Motor neuron (in vitro differentiated cells): ENCODE measurements at regions not wholly inside any gene's neighbourhood (a gene's known extent, or its start where the extent isn't known, plus 50 kb on each side); places are given as distances from the start of the nearest gene placed in this dataset.

Experiments
- ATAC-seq, 8 experiments: fragments of 200-7000 bp; cut with Tn5 transposase; replicated peaks in 6 of 8; 2 replicates each; pipeline ENCODE4 v1.8.0; 2021; ENCODE audit warnings: mild to moderate bottlenecking in 8 of 8, moderate library complexity in 8 of 8
- H3K27ac ChIP-seq, 2 donors: fragments of 250-450 bp; sonication (Bioruptor Pico); 2 replicates each; pipeline ENCODE4 v1.9.0; 2021; ENCODE audit warnings: antibody characterized with exemption in 2 of 2, mild to moderate bottlenecking in 2 of 2, moderate library complexity in 1 of 2
- H3K4me1 ChIP-seq, 2 donors: fragments of 250-450 bp; sonication (Bioruptor Pico); replicated peaks in 1 of 2; 2 replicates each; pipeline ENCODE4 v1.6.1; 2021; ENCODE audit warnings: antibody characterized with exemption in 2 of 2, mild to moderate bottlenecking in 2 of 2, moderate library complexity in 1 of 2
- H3K4me3 ChIP-seq, 5 donors: fragments of 250-450 bp; sonication (Bioruptor Pico); 2 replicates each; pipeline ENCODE4 v1.9.0; 2021; ENCODE audit warnings: antibody characterized with exemption in 5 of 5, mild to moderate bottlenecking in 5 of 5, moderate library complexity in 4 of 5
- WGBS, 10 experiments: fragments of 450-650 bp; shearing (Covaris generic); methylation state at CpG; one replicate each; pipeline ENCODE4 v1.0.0; 2022; 5-methylcytosine and 5-hydroxymethylcytosine counted together
- in situ Hi-C, 9 experiments: fragments of 400-800 bp; cut with MboI; loops; one replicate each; pipeline ENCODE4 v1.15.0; 2021; ENCODE audit warnings: low sequenced_read_pairs in 9 of 9, low pct_unique_long_range_greater_than_20kb in 2 of 9; ENCODE audit not compliant: unreplicated experiment in 9 of 9

- Histone ChIP-seq H3K27ac (no peak overlapping the region), H3K4me1 (peaks cover 4 to 7% of the 10 kb centered on the region in 2 donors), H3K4me3 (no peak overlapping the region)
- ATAC-seq, result peak; percentile 87 to 94 (median 93)
- WGBS, 10 experiments, result 0 to 67% (median 24%) methylated on average over 1 to 3 of the region's 3 CpGs; no CpG with 5 or more reads in 2 of the 10 experiments
- in situ Hi-C loops, result loop anchor here in 1 of 9 experiments (25.0 kb wide), 1 partner anchor 106 kb away; no protein-coding TSS in a partner anchor
These were observed 434.9 kb downstream of the DSEL start for GRCh38 chr18:67081482-67082211.

DNA sequence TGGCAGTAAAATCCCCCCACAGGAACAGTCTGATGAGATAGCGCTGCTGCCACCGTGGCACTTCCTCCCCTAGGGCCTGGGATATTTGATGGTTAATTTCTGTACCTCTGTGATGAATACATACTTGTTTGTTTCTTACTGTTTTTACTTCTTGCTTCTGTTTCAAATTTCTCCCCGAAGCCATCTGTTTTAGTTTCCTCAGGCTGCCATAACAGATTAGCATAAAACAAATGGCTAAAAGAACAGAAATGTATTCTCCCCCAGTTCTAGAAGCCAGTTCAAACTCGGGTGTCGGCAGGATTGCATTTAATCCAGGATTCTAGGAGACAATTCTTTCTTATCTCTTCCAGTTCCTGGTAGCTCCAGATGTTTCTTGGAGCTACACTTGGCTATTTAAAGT is 435.9 kb downstream of the DSEL start:
- H3K4me1 ChIP-seq, result peaks cover 4 to 7% of the 10 kb centered on the region in 2 donors
- no peak overlapping the region for H3K27ac ChIP-seq
- no peak overlapping the region for H3K4me3 ChIP-seq
- no peak for ATAC-seq
- in situ Hi-C loops, result loop anchor here in 1 of 9 experiments (25.0 kb wide), 1 partner anchor 107 kb away; no protein-coding TSS in a partner anchor
- 7 to 100% (median 80%) methylated on average over 1 to 5 of the region's 5 CpGs; no CpG with 5 or more reads in 1 of the 10 experiments for WGBS, 10 experiments

DNA sequence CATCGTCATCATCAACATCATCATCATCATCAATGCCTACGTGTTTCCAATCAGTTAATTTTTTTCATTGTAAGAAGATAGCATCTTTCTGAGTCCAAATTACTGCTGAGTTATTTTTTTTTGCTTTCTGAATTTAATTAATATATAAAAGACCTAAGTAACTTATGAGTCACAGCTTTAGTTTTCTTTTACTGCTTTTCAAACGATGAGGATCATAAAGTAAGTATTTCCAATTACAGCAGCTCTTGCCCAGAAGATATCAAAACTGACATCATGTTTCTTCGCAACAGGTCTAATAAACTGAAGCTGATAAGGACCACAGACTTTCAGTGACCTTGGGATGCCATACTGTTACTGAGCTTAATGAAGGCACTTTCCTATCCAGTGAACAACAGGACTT is 442.2 kb downstream of the DSEL start:
- 8 to 100% (median 68%) methylated on average over 1 to 4 of the region's 4 CpGs for WGBS, 10 experiments
- ATAC-seq, result no peak

GRCh38 chr18:67072791-67073190 is 443.7 kb downstream of the DSEL start:
- in situ Hi-C loops, result no loop called here
- Histone ChIP-seq H3K27ac (no peak overlapping the region), H3K4me3 (no peak overlapping the region), H3K4me1 (no peaks in the 10 kb centered on the region)
- peak in 2 of 8 experiments; percentile 28 to 53 for ATAC-seq
- WGBS, 10 experiments, result 0 to 94% (median 78%) methylated on average over 1 to 2 of the region's 2 CpGs; no CpG with 5 or more reads in 1 of the 10 experiments

More for the DNA sequence above, 442.2 kb downstream of the DSEL start:
- Histone ChIP-seq H3K27ac (no peak overlapping the region), H3K4me3 (no peak overlapping the region), H3K4me1 (no peaks in the 10 kb centered on the region)
- in situ Hi-C loops, result no loop called here

DNA sequence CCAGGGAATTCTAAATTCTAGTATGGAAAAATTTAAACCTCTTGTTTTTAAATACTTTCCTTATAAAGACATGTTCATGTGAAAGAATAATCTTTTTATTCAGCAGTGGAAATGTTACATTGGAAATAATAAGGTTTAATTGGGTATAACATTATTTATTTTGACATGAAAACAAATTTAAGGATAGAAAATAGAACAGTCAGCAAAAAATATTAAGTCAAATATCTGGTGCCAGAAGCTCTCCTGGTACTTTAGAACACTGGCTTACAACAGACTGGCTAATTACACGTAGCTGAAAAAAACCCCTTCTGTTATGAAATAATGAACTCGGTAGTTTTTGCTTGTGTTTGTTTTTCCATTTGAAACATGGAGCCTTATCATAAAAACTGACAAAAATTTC is 447.9 kb downstream of the DSEL start:
- in situ Hi-C loops, result no loop called here
- 0 to 97% (median 82%) methylated on average over 1 to 2 of the region's 2 CpGs for WGBS, 10 experiments
- no peak overlapping the region for H3K4me3 ChIP-seq
- no peaks in the 10 kb centered on the region for H3K4me1 ChIP-seq
- no peak for ATAC-seq
- H3K27ac ChIP-seq, result no peak overlapping the region

DNA sequence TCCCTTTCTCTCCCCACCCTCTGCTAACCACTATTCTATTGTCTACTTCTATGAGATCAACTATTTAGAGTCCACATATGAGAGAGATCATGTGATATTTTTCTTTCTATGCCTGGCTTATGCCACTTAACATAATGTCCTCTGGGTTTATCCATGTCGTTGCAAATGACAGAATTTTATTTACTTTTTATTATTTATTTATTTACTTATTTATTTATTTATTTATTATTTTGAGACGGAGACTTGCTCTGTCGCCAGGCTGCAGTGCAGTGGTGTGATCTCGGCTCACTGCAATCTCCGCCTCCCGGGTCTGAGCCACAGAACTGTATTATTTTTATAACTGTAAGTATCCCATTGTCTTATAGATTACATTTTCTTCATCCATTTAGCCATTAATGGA is 443.4 kb upstream of the CDH19 start:
- Histone ChIP-seq H3K4me3 (no peak overlapping the region), H3K4me1 (no peaks in the 10 kb centered on the region), H3K27ac (no peak overlapping the region)
- 36 to 100% (median 77%) methylated on average over 1 to 6 of the region's 6 CpGs for WGBS, 10 experiments
- in situ Hi-C loops, result no loop called here
- ATAC-seq, result no peak

GRCh38 chr18:67043276-67043675 is 439.4 kb upstream of the CDH19 start:
- Histone ChIP-seq H3K27ac (no peak overlapping the region), H3K4me1 (no peaks in the 10 kb centered on the region), H3K4me3 (no peak overlapping the region)
- ATAC-seq, result no peak
- in situ Hi-C loops, result no loop called here
- WGBS, 10 experiments, result 35 to 100% (median 89%) methylated on average over 1 to 9 of the region's 11 CpGs; no CpG with 5 or more reads in 4 of the 10 experiments

DNA sequence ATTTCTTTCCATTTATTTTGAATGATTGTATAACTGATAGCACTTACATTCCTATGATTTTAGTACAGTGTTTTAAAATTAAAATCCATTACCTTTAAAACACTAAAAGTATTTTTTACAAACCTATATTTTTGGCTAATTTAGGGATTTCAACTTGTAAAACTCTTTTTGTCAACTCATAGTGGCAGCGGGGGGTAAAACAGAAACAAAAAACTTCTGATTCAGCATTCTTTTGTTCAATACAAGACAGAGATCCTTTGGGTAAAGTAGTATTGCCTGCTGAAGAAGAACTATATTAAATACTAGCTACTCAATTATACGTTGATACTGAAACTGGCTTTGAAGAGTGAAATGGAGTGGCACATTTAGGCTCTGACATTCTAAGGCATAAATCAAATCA is 437.4 kb upstream of the CDH19 start:
- H3K27ac ChIP-seq, result no peak overlapping the region
- H3K4me3 ChIP-seq, result no peak overlapping the region
- WGBS, 10 experiments, result 29 to 81% (median 58%) methylated on average over 1 to 2 of the region's 2 CpGs

GRCh38 chr18:67035026-67035425 is 431.1 kb upstream of the CDH19 start:
- ATAC-seq, result no peak
- in situ Hi-C loops, result no loop called here
- no peaks in the 10 kb centered on the region for H3K4me1 ChIP-seq
- 9 to 90% (median 65%) methylated on average over 2 to 4 of the region's 4 CpGs for WGBS, 10 experiments
- no peak overlapping the region for H3K4me3 ChIP-seq
- H3K27ac ChIP-seq, result no peak overlapping the region

More for the DNA sequence above, 437.4 kb upstream of the CDH19 start:
- in situ Hi-C loops, result no loop called here
- no peaks in the 10 kb centered on the region for H3K4me1 ChIP-seq
- ATAC-seq, result no peak

GRCh38 chr18:67023059-67023458 is 419.2 kb upstream of the CDH19 start:
- H3K27ac ChIP-seq, result no peak overlapping the region
- no peak for ATAC-seq
- peaks cover 0 to 6% of the 10 kb centered on the region in 2 donors for H3K4me1 ChIP-seq
- in situ Hi-C loops, result no loop called here
- H3K4me3 ChIP-seq, result no peak overlapping the region

DNA sequence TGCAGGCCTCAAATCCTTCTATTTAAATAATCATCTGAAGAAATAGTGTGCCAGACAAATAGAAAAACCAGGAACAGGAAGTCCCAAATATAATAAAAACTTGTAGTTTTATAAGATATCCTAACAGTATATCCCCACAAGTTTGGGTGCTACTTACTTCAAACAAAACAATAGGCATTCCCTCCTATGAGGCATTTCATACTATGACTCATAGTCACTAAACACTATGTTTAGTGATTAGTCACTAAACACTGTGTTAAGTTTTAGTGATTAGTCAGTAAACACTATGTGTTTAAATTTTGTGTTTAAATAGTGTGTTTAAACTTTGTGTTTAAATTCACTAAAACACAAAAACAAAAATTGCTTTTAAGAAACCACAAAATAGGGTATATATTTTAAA is 407.0 kb upstream of the CDH19 start:
- in situ Hi-C loops, result no loop called here
- Histone ChIP-seq H3K4me1 (no peaks in the 10 kb centered on the region), H3K4me3 (no peak overlapping the region), H3K27ac (no peak overlapping the region)
- peak in 5 of 8 experiments; percentile 41 to 63 (median 42) for ATAC-seq

DNA sequence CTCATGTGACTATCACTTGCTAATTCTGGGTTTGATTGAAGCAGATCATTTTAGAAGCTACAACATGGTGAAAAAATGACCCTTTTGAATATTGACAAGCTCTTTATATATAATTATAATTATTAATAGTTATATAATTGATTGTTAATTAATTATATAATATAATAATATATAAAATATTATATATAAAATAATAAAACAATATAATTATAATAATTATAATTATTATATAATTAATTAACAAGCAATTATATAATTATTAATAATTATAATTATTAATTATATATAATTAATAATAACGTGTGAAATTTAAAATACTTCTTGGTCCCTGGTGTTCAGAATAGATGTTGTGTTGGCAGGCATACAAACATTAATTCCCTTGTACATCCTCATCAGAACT is 404.1 kb upstream of the CDH19 start:
- Histone ChIP-seq H3K4me3 (no peak overlapping the region), H3K4me1 (no peaks in the 10 kb centered on the region), H3K27ac (no peak overlapping the region)
- in situ Hi-C loops, result no loop called here
- WGBS, 10 experiments, result 0 to 100% (median 83%) methylated on average over 1 of the region's 1 CpG; no CpG with 5 or more reads in 1 of the 10 experiments
- ATAC-seq, result no peak

GRCh38 chr18:67007085-67007484 is 403.2 kb upstream of the CDH19 start:
- no peak for ATAC-seq
- Histone ChIP-seq H3K4me3 (no peak overlapping the region), H3K27ac (no peak overlapping the region), H3K4me1 (no peaks in the 10 kb centered on the region)
- 43 to 100% (median 100%) methylated on average over 1 of the region's 1 CpG; no CpG with 5 or more reads in 5 of the 10 experiments for WGBS, 10 experiments
- in situ Hi-C loops, result no loop called here

DNA sequence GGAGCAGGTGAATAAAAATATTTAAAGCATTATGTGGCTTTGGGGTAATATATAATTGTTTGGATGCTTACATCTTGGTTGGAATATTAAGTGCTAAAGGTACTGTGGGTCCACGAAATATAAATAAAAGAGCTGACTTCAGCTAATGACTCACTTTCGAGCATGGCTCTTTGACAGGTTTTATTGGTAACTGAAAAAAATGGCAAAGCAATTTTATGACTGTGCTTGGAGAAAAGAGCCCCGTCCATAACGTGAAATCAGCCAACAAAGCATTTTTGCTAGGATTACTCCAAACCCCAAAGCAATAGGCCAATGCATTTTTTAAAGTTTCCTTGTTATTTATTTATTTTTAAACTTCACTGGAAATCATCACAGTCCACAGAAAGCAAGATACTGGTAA is 397.2 kb upstream of the CDH19 start:
- in situ Hi-C loops, result no loop called here
- peak in 5 of 8 experiments; percentile 78 to 93 (median 83) for ATAC-seq
- H3K4me3 ChIP-seq, result no peak overlapping the region
- H3K27ac ChIP-seq, result no peak overlapping the region
- H3K4me1 ChIP-seq, result peaks cover 7 to 24% of the 10 kb centered on the region in 2 donors
- WGBS, 10 experiments, result 0 to 60% (median 37%) methylated on average over 1 to 4 of the region's 4 CpGs
